ENCODE measurements at regions not wholly inside any gene's neighbourhood (a gene's known extent, or its start where the extent isn't known, plus 50 kb on each side); places are given as distances from the start of the nearest gene placed in this dataset.

GRCh38 chr13:87942205-87942604, 271.0 kb downstream of the SLITRK5 start:
- TF ChIP-seq FOXA1 (IDR thresholded peaks at IDR 0.05) (no peak), HNF4A (conservative IDR thresholded peaks at IDR 0.05) (no peak), RAD21 (IDR thresholded peaks at IDR 0.05) (no peak), TAF1 (conservative IDR thresholded peaks at IDR 0.05) (no peak)

All from liver (tissue), 2 donors.